ENCODE measurements at regions not wholly inside any gene's neighbourhood (a gene's known extent, or its start where the extent isn't known, plus 50 kb on each side); places are given as distances from the start of the nearest gene placed in this dataset.

- no peaks in the 10 kb centered on the region for H3K4me1 Mint-ChIP-seq
- H3K4me3 ChIP-seq (ENCODE audit: low read length in 2 of 2): no peak overlapping the region
- no peak overlapping the region for H3K4me3 Mint-ChIP-seq
- H3K9me3 Mint-ChIP-seq: peaks cover 0 to 3% (median 0%) of the 10 kb centered on the region in 8 donors
- no peak for DNase-seq
- no peak overlapping the region for H3K27ac Mint-ChIP-seq
- POLR2A ChIA-PET (ENCODE audit: partially characterized antibody): no interaction called here
- H3K9me3 ChIP-seq (ENCODE audit: control insufficient read depth in 1 of 2, low read length in 2 of 2): no peaks in the 10 kb centered on the region
- CTCF ChIA-PET (ENCODE audit: partially characterized antibody): no interaction called here
- H3K27ac ChIP-seq (ENCODE audit: low read depth, low read length): no peak overlapping the region
- intact Hi-C loops (cut with micrococcal nuclease): no loop called here
- H3K4me1 ChIP-seq (ENCODE audit: insufficient read depth, low read length): no peaks in the 10 kb centered on the region
- H3K36me3 ChIP-seq (ENCODE audit: insufficient read depth, low read length): no peaks in the 10 kb centered on the region
- H3K27me3 Mint-ChIP-seq: peaks cover 5 to 12% of the 10 kb centered on the region in 2 donors
- H3K36me3 Mint-ChIP-seq: peaks cover 2 to 7% of the 10 kb centered on the region in 2 donors
- no peaks in the 10 kb centered on the region for H3K27me3 ChIP-seq (ENCODE audit: insufficient read depth, low read length)
Measured at GRCh38 chr7:142248-142941, 50.0 kb upstream of the FAM20C start.

Measured in CD4-positive, alpha-beta memory T cell (primary cell).